Urinary bladder (tissue), 3 donors: ENCODE measurements at regions not wholly inside any gene's neighbourhood (a gene's known extent, or its start where the extent isn't known, plus 50 kb on each side); places are given as distances from the start of the nearest gene placed in this dataset.

Experiments used
- DNase-seq: peaks from one replicate; pipeline ENCODE4 v3.0.0-alpha.2; 2015; ENCODE audit errors: extremely low spot score
- H3K27ac ChIP-seq: one replicate; pipeline ENCODE4 v1.5.1; 2013; ENCODE audit warnings: low read depth, mild to moderate bottlenecking, moderate library complexity
- H3K36me3 ChIP-seq: one replicate; pipeline ENCODE4 v1.6.1; 2013; ENCODE audit warnings: mild to moderate bottlenecking, moderate library complexity; ENCODE audit not compliant: insufficient read depth
- H3K4me1 ChIP-seq: one replicate; pipeline ENCODE4 v1.6.1; 2013; ENCODE audit warnings: mild to moderate bottlenecking, moderate library complexity; ENCODE audit not compliant: insufficient read depth
- H3K4me3 ChIP-seq: one replicate; pipeline ENCODE4 v1.5.1; 2013; ENCODE audit warnings: low read depth, low read length
- WGBS: extraction: QIAGEN DNeasy Blood & Tissue Kit; methylation state at CpG from one replicate; pipeline ENCODE4 v1.1.7; 2013; 5-methylcytosine and 5-hydroxymethylcytosine counted together
- donor health status: healthy with polysubstance abuse.
- donor health status: healthy.

GRCh38 chr18:6547476-6547875 lies 132.8 kb upstream of the L3MBTL4 start:
- Histone ChIP-seq H3K4me3 (no peak overlapping the region), H3K27ac (no peak overlapping the region), H3K36me3 (no peaks in the 10 kb centered on the region), H3K4me1 (no peaks in the 10 kb centered on the region)
- no peak for DNase-seq
- WGBS, result 85% methylated on average over 1 of the region's 1 CpG

- no peak overlapping the region for H3K4me3 ChIP-seq
- no peaks in the 10 kb centered on the region for H3K36me3 ChIP-seq
- 52% methylated on average over 3 of the region's 3 CpGs for WGBS
- DNase-seq, result no peak
- no peak overlapping the region for H3K27ac ChIP-seq
- no peaks in the 10 kb centered on the region for H3K4me1 ChIP-seq
Observed at GRCh38 chr18:6553234-6553900, 138.7 kb upstream of the L3MBTL4 start.

- 82% methylated on average over 18 of the region's 18 CpGs for WGBS
- no peaks in the 10 kb centered on the region for H3K36me3 ChIP-seq
- H3K27ac ChIP-seq, result no peak overlapping the region
- H3K4me1 ChIP-seq, result no peaks in the 10 kb centered on the region
- no peak for DNase-seq
- H3K4me3 ChIP-seq, result no peak overlapping the region
Observed at GRCh38 chr18:6557057-6557769, 142.5 kb upstream of the L3MBTL4 start.

GRCh38 chr18:6557770-6558248 lies 143.1 kb upstream of the L3MBTL4 start:
- Histone ChIP-seq H3K4me3 (no peak overlapping the region), H3K27ac (no peak overlapping the region), H3K4me1 (no peaks in the 10 kb centered on the region), H3K36me3 (no peaks in the 10 kb centered on the region)
- WGBS, result 77% methylated on average over 8 of the region's 8 CpGs
- DNase-seq, result no peak

- peak overlapping the region; percentile 45 for H3K27ac ChIP-seq
- no peaks in the 10 kb centered on the region for H3K36me3 ChIP-seq
- no peaks in the 10 kb centered on the region for H3K4me1 ChIP-seq
- no peak for DNase-seq
- 63% methylated on average over 7 of the region's 7 CpGs for WGBS
- H3K4me3 ChIP-seq, result no peak overlapping the region
Observed at GRCh38 chr18:6558446-6559156, 143.9 kb upstream of the L3MBTL4 start.

GRCh38 chr18:6559296-6559695 lies 144.6 kb upstream of the L3MBTL4 start:
- no peak for DNase-seq
- WGBS, result 60% methylated on average over 1 of the region's 1 CpG

GRCh38 chr18:6561016-6561415 lies 146.3 kb upstream of the L3MBTL4 start:
- no peak for DNase-seq
- Histone ChIP-seq H3K4me3 (no peak overlapping the region), H3K27ac (no peak overlapping the region), H3K4me1 (no peaks in the 10 kb centered on the region), H3K36me3 (no peaks in the 10 kb centered on the region)
- 39% methylated on average over 9 of the region's 9 CpGs for WGBS

More at GRCh38 chr18:6559296-6559695, 144.6 kb upstream of the L3MBTL4 start:
- Histone ChIP-seq H3K4me1 (no peaks in the 10 kb centered on the region), H3K27ac (no peak overlapping the region), H3K4me3 (no peak overlapping the region), H3K36me3 (no peaks in the 10 kb centered on the region)

- WGBS, result 15% methylated on average over 6 of the region's 6 CpGs
- Histone ChIP-seq H3K27ac (no peak overlapping the region), H3K36me3 (no peaks in the 10 kb centered on the region), H3K4me3 (no peak overlapping the region), H3K4me1 (no peaks in the 10 kb centered on the region)
- DNase-seq, result no peak
Observed at GRCh38 chr18:6561420-6561861, 146.7 kb upstream of the L3MBTL4 start.

- Histone ChIP-seq H3K4me1 (no peaks in the 10 kb centered on the region), H3K4me3 (no peak overlapping the region), H3K27ac (peak overlapping the region; percentile 46), H3K36me3 (no peaks in the 10 kb centered on the region)
- 54% methylated on average over 8 of the region's 8 CpGs for WGBS
- DNase-seq, result no peak
Observed at GRCh38 chr18:6561862-6562291, 147.2 kb upstream of the L3MBTL4 start.

- Histone ChIP-seq H3K36me3 (no peaks in the 10 kb centered on the region), H3K4me1 (no peaks in the 10 kb centered on the region), H3K27ac (peak overlapping the region; percentile 38), H3K4me3 (no peak overlapping the region)
- DNase-seq, result no peak
- 77% methylated on average over 1 of the region's 1 CpG for WGBS
Observed at GRCh38 chr18:6563896-6564295, 149.2 kb upstream of the L3MBTL4 start.

GRCh38 chr18:6564950-6565814 lies 150.5 kb upstream of the L3MBTL4 start:
- Histone ChIP-seq H3K4me1 (no peaks in the 10 kb centered on the region), H3K4me3 (no peak overlapping the region), H3K36me3 (no peaks in the 10 kb centered on the region), H3K27ac (no peak overlapping the region)
- no peak for DNase-seq
- 70% methylated on average over 4 of the region's 4 CpGs for WGBS

- H3K27ac ChIP-seq, result no peak overlapping the region
- no peak for DNase-seq
- 80% methylated on average over 2 of the region's 2 CpGs for WGBS
- H3K4me3 ChIP-seq, result no peak overlapping the region
- H3K4me1 ChIP-seq, result no peaks in the 10 kb centered on the region
- no peaks in the 10 kb centered on the region for H3K36me3 ChIP-seq
Observed at GRCh38 chr18:6565815-6566081, 151.0 kb upstream of the L3MBTL4 start.

GRCh38 chr18:6566338-6566911 lies 151.7 kb upstream of the L3MBTL4 start:
- Histone ChIP-seq H3K4me1 (no peaks in the 10 kb centered on the region), H3K36me3 (no peaks in the 10 kb centered on the region), H3K27ac (no peak overlapping the region), H3K4me3 (no peak overlapping the region)
- no peak for DNase-seq
- WGBS, result 77% methylated on average over 3 of the region's 3 CpGs
